GM19240 (cell line): ENCODE measurements at regions not wholly inside any gene's neighbourhood (a gene's known extent, or its start where the extent isn't known, plus 50 kb on each side); places are given as distances from the start of the nearest gene placed in this dataset.
"Not testable (repeated sequence)": the region's sequence is repeated elsewhere in the genome, so short reads cannot be mapped to it uniquely, and the experiment has no call there.

Source experiments
- DNase-seq: peaks from one replicate; pipeline ENCODE4 v3.0.0; 2011; ENCODE audit warnings: low spot score; ENCODE audit not compliant: insufficient read length

- DNase-seq = no peak
These were observed 98.7 kb downstream of the ABCC12 start for GRCh38 chr16:48057048-48057447.

GRCh38 chr16:48054881-48055601 lies 100.8 kb downstream of the ABCC12 start:
- peak; percentile 39 for DNase-seq

- DNase-seq = no peak
These were observed 102.4 kb downstream of the ABCC12 start for GRCh38 chr16:48053418-48053745.

GRCh38 chr16:48052731-48053417 lies 102.9 kb downstream of the ABCC12 start:
- DNase-seq = no peak

GRCh38 chr16:48050871-48051270 lies 104.9 kb downstream of the ABCC12 start:
- DNase-seq = no peak

- DNase-seq = no peak
These were observed 105.9 kb downstream of the ABCC12 start for GRCh38 chr16:48049847-48050246.

- DNase-seq = no peak
These were observed 108.1 kb downstream of the ABCC12 start for GRCh38 chr16:48047720-48048119.

GRCh38 chr16:48047241-48047640 lies 108.6 kb downstream of the ABCC12 start:
- DNase-seq = no peak

- no peak for DNase-seq
These were observed 111.7 kb downstream of the ABCC12 start for GRCh38 chr16:48044117-48044516.

- DNase-seq = no peak
These were observed 113.8 kb downstream of the ABCC12 start for GRCh38 chr16:48041981-48042421.

- no peak for DNase-seq
These were observed 120.7 kb downstream of the ABCC12 start for GRCh38 chr16:48035142-48035541.

GRCh38 chr16:48030926-48031325 lies 124.9 kb downstream of the ABCC12 start:
- DNase-seq = no peak

- DNase-seq = no peak
These were observed 126.0 kb downstream of the ABCC12 start for GRCh38 chr16:48029768-48030167.

GRCh38 chr16:48025359-48025758 lies 130.4 kb downstream of the ABCC12 start:
- DNase-seq = no peak

GRCh38 chr16:48024042-48024441 lies 131.8 kb downstream of the ABCC12 start:
- no peak for DNase-seq

- no peak for DNase-seq
These were observed 133.3 kb downstream of the ABCC12 start for GRCh38 chr16:48022496-48022895.

- DNase-seq = not testable (repeated sequence)
These were observed 135.2 kb downstream of the ABCC12 start for GRCh38 chr16:48020617-48021016.

GRCh38 chr16:48014349-48015135 lies 141.3 kb downstream of the ABCC12 start:
- DNase-seq = no peak

GRCh38 chr16:48013491-48013901 lies 142.3 kb downstream of the ABCC12 start:
- DNase-seq = no peak

- no peak for DNase-seq
These were observed 143.7 kb downstream of the ABCC12 start for GRCh38 chr16:48011878-48012658.

GRCh38 chr16:48011466-48011865 lies 144.3 kb downstream of the ABCC12 start:
- DNase-seq = no peak
